ENCODE measurements at regions not wholly inside any gene's neighbourhood (a gene's known extent, or its start where the extent isn't known, plus 50 kb on each side); places are given as distances from the start of the nearest gene placed in this dataset.

- no peak for TF ChIP-seq CTCF (conservative IDR thresholded peaks at IDR 0.05 in 1 of 2, IDR thresholded peaks at IDR 0.05 in 1 of 2; ENCODE audit: low read depth in 1 of 2, low read length in 2 of 2)
- TF ChIP-seq EZH2 (IDR thresholded peaks at IDR 0.05; ENCODE audit: low read length, missing control alignments), result no peak
These were observed 201.7 kb downstream of the PTH2R start for GRCh38 chr2:208608122-208608835.
